Endothelial cell of umbilical vein (primary cell): ENCODE measurements at regions not wholly inside any gene's neighbourhood (a gene's known extent, or its start where the extent isn't known, plus 50 kb on each side); places are given as distances from the start of the nearest gene placed in this dataset.

Source experiments
- BruUV-seq: library from RNA; stranded (reverse); fragments of 400-500 nt; replicated peaks from 2 replicates; lab custom pipeline; 2021; lab: Mats Ljungman, UMichigan
- CTCF ChIA-PET: fragments of 300-600, 350-600 bp; sonication (Branson Sonifier 250); formaldehyde crosslinking; loops from one replicate; lab custom pipeline; 2021; ENCODE audit warnings: antibody characterized with exemption, inconsistent platforms; lab: Charles Lee
- POLR2A ChIA-PET: fragments of 300-600, 350-600 bp; sonication (Branson Sonifier 250); formaldehyde crosslinking; loops from one replicate; lab custom pipeline; 2021; ENCODE audit warnings: antibody characterized with exemption, inconsistent platforms; lab: Charles Lee
- DNase-seq: peaks from one replicate; pipeline ENCODE4 v3.0.0-alpha.2; 2011; ENCODE audit warnings: low read depth, low spot score
- FAIRE-seq: peaks from 2 replicates; lab custom pipeline; 2011; peaks lifted over from hg19 to GRCh38; lab: Jason Lieb, UNC
- H2AFZ ChIP-seq: 2 replicates; pipeline ENCODE4 v1.6.0; 2012; ENCODE audit warnings: low read depth, low read length, control low read depth, inconsistent platforms
- H3K27ac ChIP-seq: 2 replicates; pipeline ENCODE4 v1.5.1; 2011; ENCODE audit warnings: low read depth, mild to moderate bottlenecking, control low read depth, low read length, moderate library complexity; ENCODE audit not compliant: insufficient read depth
- H3K27me3 ChIP-seq, 2 experiments: 2 replicates each; pipeline versions ENCODE4 v1.6.0 to v1.6.1; 2011; ENCODE audit warnings: low read length in 2 of 2, mixed read lengths in 1 of 2; ENCODE audit not compliant: control insufficient read depth in 2 of 2, insufficient read depth in 2 of 2
- H3K36me3 ChIP-seq, 2 experiments: 2 replicates in 1 of 2; 3 replicates in 1 of 2; pipeline ENCODE4 v1.5.1; 2011; ENCODE audit warnings: low read length in 2 of 2, mild to moderate bottlenecking in 1 of 2, moderate library complexity in 1 of 2; ENCODE audit not compliant: control insufficient read depth in 2 of 2, insufficient read depth in 2 of 2; ENCODE audit errors: extremely low read depth in 1 of 2
- H3K4me1 ChIP-seq: 3 replicates; pipeline ENCODE4 v1.5.1; 2011; ENCODE audit warnings: mild to moderate bottlenecking, low read length; ENCODE audit not compliant: control insufficient read depth, insufficient read depth; ENCODE audit errors: extremely low read depth
- H3K4me2 ChIP-seq: 2 replicates; pipeline ENCODE4 v1.6.1; 2011; ENCODE audit warnings: low read length, control low read depth, mixed read lengths; ENCODE audit not compliant: insufficient read depth
- H3K4me3 ChIP-seq, 3 experiments: fragments of 200-600 bp in 1 of 3; sonication (generic), shearing (Covaris generic) in 1 of 3; replicated peaks in 1 of 3; 2 replicates each; pipeline ENCODE4 v1.5.1; 2011 to 2016; ENCODE audit warnings: control low read depth in 3 of 3, low read length in 3 of 3, mild to moderate bottlenecking in 2 of 3, inconsistent platforms in 1 of 3, low read depth in 1 of 3, moderate library complexity in 1 of 3; ENCODE audit not compliant: insufficient read depth in 1 of 3
- H3K79me2 ChIP-seq: 2 replicates; pipeline ENCODE4 v1.6.0; 2012; ENCODE audit warnings: low read length, inconsistent platforms; ENCODE audit not compliant: control insufficient read depth, insufficient read depth
- H3K9ac ChIP-seq: replicated peaks from 2 replicates; pipeline ENCODE3; 2011; ENCODE audit warnings: low read length, control low read depth; ENCODE audit not compliant: insufficient read depth; ENCODE audit errors: extremely low read depth
- H3K9me1 ChIP-seq: replicated peaks from 3 replicates; pipeline ENCODE4 v1.6.0; 2011; ENCODE audit warnings: mild to moderate bottlenecking, low read length; ENCODE audit not compliant: control insufficient read depth, insufficient read depth; ENCODE audit errors: extremely low read depth
- H3K9me3 ChIP-seq: replicated peaks from 2 replicates; pipeline ENCODE4 v1.5.1; 2012; ENCODE audit warnings: low read length, inconsistent platforms; ENCODE audit not compliant: control insufficient read depth, insufficient read depth
- H4K20me1 ChIP-seq: replicated peaks from 2 replicates; pipeline ENCODE3; 2011; ENCODE audit warnings: mild to moderate bottlenecking, low read length; ENCODE audit not compliant: control insufficient read depth, insufficient read depth; ENCODE audit errors: extremely low read depth
- CTCF ChIP-seq, 2 donors: IDR thresholded peaks; 1 replicate in 1 of 2; 2 replicates in 1 of 2; pipeline ENCODE4 v1.5.1; 2011; ENCODE audit warnings: low read length in 2 of 2, mild to moderate bottlenecking in 2 of 2, moderate library complexity in 2 of 2, control low read depth in 1 of 2, inconsistent platforms in 1 of 2, low read depth in 1 of 2; ENCODE audit not compliant: insufficient read depth in 1 of 2; ENCODE audit errors: extremely low read depth in 1 of 2
- EZH2 ChIP-seq: IDR thresholded peaks from 2 replicates; pipeline ENCODE4 v1.6.1; 2012; ENCODE audit warnings: borderline replicate concordance, low read depth, mild to moderate bottlenecking, moderate library complexity, low read length, inconsistent platforms; ENCODE audit not compliant: severe bottlenecking
- FOS ChIP-seq: IDR thresholded peaks from 2 replicates; pipeline ENCODE4 v1.6.1; 2011; ENCODE audit warnings: mild to moderate bottlenecking, low read length, moderate library complexity, borderline replicate concordance; ENCODE audit not compliant: insufficient read depth
- GATA2 ChIP-seq: IDR thresholded peaks from 2 replicates; pipeline ENCODE4 v1.7.0; 2011; ENCODE audit warnings: low read depth, mild to moderate bottlenecking, moderate library complexity, mixed read lengths, low read length; ENCODE audit not compliant: insufficient read length, insufficient read depth
- JUN ChIP-seq: IDR thresholded peaks from 2 replicates; pipeline ENCODE4 v1.6.1; 2011; ENCODE audit warnings: borderline replicate concordance, low read depth; ENCODE audit not compliant: insufficient read length, insufficient read depth
- MAX ChIP-seq: IDR thresholded peaks from 2 replicates; pipeline ENCODE4 v1.6.1; 2011; ENCODE audit not compliant: insufficient read depth, insufficient read length
- MYC ChIP-seq: IDR thresholded peaks from one replicate; pipeline ENCODE4 v1.6.1; 2011; ENCODE audit warnings: mild to moderate bottlenecking, low read depth, low read length
- POLR2A ChIP-seq: IDR thresholded peaks from 2 replicates; pipeline ENCODE4 v1.6.1; 2012; ENCODE audit warnings: low read depth, mild to moderate bottlenecking, control low read depth, low read length
- POLR2AphosphoS5 ChIP-seq: IDR thresholded peaks from 2 replicates; pipeline ENCODE4 v1.6.1; 2012; ENCODE audit warnings: low read depth, mild to moderate bottlenecking, control low read depth, low read length, moderate library complexity; ENCODE audit not compliant: insufficient read depth
- dilution Hi-C: fragments of 300-500 bp; cut with MboI; formaldehyde crosslinking; loops from one replicate; pipeline ENCODE4 v1.15.0; 2019; ENCODE audit warnings: low sequenced_read_pairs; ENCODE audit not compliant: extremely low pct_ligation_motif_present
- intact Hi-C: fragments of 100-400 bp; cut with micrococcal nuclease; formaldehyde crosslinking; loops from one replicate; pipeline ENCODE4 v1.10.0; 2022

GRCh38 chr4:120304801-120305200 lies 238.2 kb upstream of the MAD2L1 start:
- POLR2A ChIA-PET = no interaction called here
- Histone ChIP-seq H3K4me1 (no peaks in the 10 kb centered on the region), H3K36me3 (no peaks in the 10 kb centered on the region), H2AFZ (no peak overlapping the region), H3K9ac (no peak overlapping the region), H3K27ac (no peak overlapping the region), H3K9me1 (no peaks in the 10 kb centered on the region), H4K20me1 (no peaks in the 10 kb centered on the region), H3K9me3 (no peaks in the 10 kb centered on the region), H3K4me3 (no peak overlapping the region), H3K79me2 (no peaks in the 10 kb centered on the region), H3K27me3 (no peaks in the 10 kb centered on the region), H3K4me2 (no peak overlapping the region)
- CTCF ChIA-PET = no interaction called here
- dilution Hi-C loops (no loop called here), intact Hi-C loops (no loop called here)
- no peak for DNase-seq
- no peak for FAIRE-seq
- TF ChIP-seq JUN = no peak
- no peak for TF ChIP-seq FOS
- no peak for TF ChIP-seq CTCF (IDR thresholded peaks at IDR 0.05; ENCODE audit: extremely low read depth in 1 of 2, insufficient read depth in 1 of 2, low read depth in 1 of 2, low read length in 2 of 2)
- TF ChIP-seq GATA2 = no peak
- no peak for TF ChIP-seq EZH2
- TF ChIP-seq MYC = no peak
- no peak for TF ChIP-seq POLR2AphosphoS5
- TF ChIP-seq POLR2A = no peak
- TF ChIP-seq MAX = no peak
- BruUV-seq = no TSS peak
